H1 (cell line): ENCODE measurements at regions not wholly inside any gene's neighbourhood (a gene's known extent, or its start where the extent isn't known, plus 50 kb on each side); places are given as distances from the start of the nearest gene placed in this dataset.
A peak's percentile ranks its signal among the peaks of the same experiment; 100 is the strongest.

ENCODE experiments used
- CTCF ChIA-PET: fragments of 300-600 bp; sonication (Branson Sonifier 250); formaldehyde crosslinking; loops from one replicate; lab custom pipeline; 2021; ENCODE audit not compliant: partially characterized antibody; lab: Charles Lee
- POLR2A ChIA-PET: fragments of 300-600 bp; sonication (Branson Sonifier 250); formaldehyde crosslinking; loops from one replicate; lab custom pipeline; 2021; ENCODE audit warnings: inconsistent platforms; ENCODE audit not compliant: partially characterized antibody; lab: Charles Lee
- DNase-seq, 2 experiments: peaks; one replicate each; pipeline versions ENCODE4 v3.0.0 to v3.0.0-alpha.2; 2010 to 2022; ENCODE audit warnings: low spot score in 2 of 2, low read depth in 1 of 2, mixed read lengths in 1 of 2
- FAIRE-seq: peaks from 2 replicates; lab custom pipeline; 2011; peaks lifted over from hg19 to GRCh38; lab: Jason Lieb, UNC
- H2AFZ ChIP-seq: 2 replicates; pipeline ENCODE4 v1.8.1; 2012; ENCODE audit warnings: low read length, inconsistent platforms
- H2AK5ac ChIP-seq: 2 replicates; pipeline ENCODE4 v1.6.1; 2013; ENCODE audit warnings: low read depth, low read length
- H2BK120ac ChIP-seq: replicated peaks from 2 replicates; pipeline ENCODE3; 2013; ENCODE audit warnings: low read depth, low read length, inconsistent platforms
- H2BK12ac ChIP-seq: 2 replicates; pipeline ENCODE4 v1.6.1; 2013; ENCODE audit warnings: low read depth, low read length
- H2BK15ac ChIP-seq: 2 replicates; pipeline ENCODE4 v1.6.1; 2013; ENCODE audit warnings: low read length
- H2BK20ac ChIP-seq: 2 replicates; pipeline ENCODE4 v1.6.1; 2013; ENCODE audit warnings: low read length
- H2BK5ac ChIP-seq: 2 replicates; pipeline ENCODE4 v1.6.1; 2013; ENCODE audit warnings: low read depth, low read length
- H3K14ac ChIP-seq: 2 replicates; pipeline ENCODE4 v1.6.1; 2013; ENCODE audit warnings: inconsistent platforms; ENCODE audit not compliant: insufficient read length
- H3K18ac ChIP-seq: 2 replicates; pipeline ENCODE4 v1.6.1; 2013; ENCODE audit warnings: low read length; ENCODE audit errors: extremely low read depth
- H3K23ac ChIP-seq: 2 replicates; pipeline ENCODE4 v1.6.1; 2013; ENCODE audit warnings: inconsistent platforms; ENCODE audit not compliant: insufficient read length
- H3K23me2 ChIP-seq: 2 replicates; pipeline ENCODE4 v1.6.1; 2013; ENCODE audit warnings: low read depth, low read length
- H3K27ac ChIP-seq: 2 replicates; pipeline ENCODE4 v1.6.1; 2011; ENCODE audit warnings: low read depth, low read length, inconsistent platforms
- H3K27me3 ChIP-seq, 4 experiments: replicated peaks in 1 of 4; 1 replicate in 1 of 4; 2 replicates in 3 of 4; pipeline versions ENCODE4 v1.6.1 to v1.8.1; 2011 to 2013; ENCODE audit warnings: low read length in 3 of 4, mild to moderate bottlenecking in 3 of 4, inconsistent platforms in 2 of 4, mixed read lengths in 2 of 4, moderate library complexity in 1 of 4; ENCODE audit not compliant: control insufficient read depth in 3 of 4, insufficient read depth in 3 of 4; ENCODE audit errors: extremely low read depth in 1 of 4
- H3K36me3 ChIP-seq, 4 experiments: 2 replicates each; pipeline versions ENCODE4 v1.6.1 to v1.8.1; 2011 to 2013; ENCODE audit warnings: mild to moderate bottlenecking in 4 of 4, low read length in 3 of 4, moderate library complexity in 2 of 4, control low read depth in 1 of 4, inconsistent platforms in 1 of 4; ENCODE audit not compliant: insufficient read depth in 4 of 4, control insufficient read depth in 2 of 4
- H3K4ac ChIP-seq: replicated peaks from 2 replicates; pipeline ENCODE3; 2013; ENCODE audit warnings: low read length, low read depth, mixed read lengths, inconsistent platforms; ENCODE audit not compliant: insufficient read length
- H3K4me1 ChIP-seq, 4 experiments: replicated peaks in 1 of 4; 1 replicate in 1 of 4; 2 replicates in 3 of 4; pipeline versions ENCODE4 v1.6.1 to v1.8.1; 2011 to 2013; ENCODE audit warnings: low read length in 3 of 4, inconsistent platforms in 2 of 4, mixed read lengths in 1 of 4; ENCODE audit not compliant: insufficient read depth in 4 of 4, control insufficient read depth in 3 of 4
- H3K4me2 ChIP-seq, 2 experiments: 2 replicates each; pipeline versions ENCODE4 v1.6.1 to v1.8.1; 2011 to 2013; ENCODE audit warnings: low read depth in 2 of 2, low read length in 2 of 2, control low read depth in 1 of 2, inconsistent platforms in 1 of 2, mild to moderate bottlenecking in 1 of 2; ENCODE audit not compliant: insufficient read depth in 1 of 2
- H3K4me3 ChIP-seq, 4 experiments: fragments of 200-600, 300-600 bp in 1 of 4; sonication (generic), shearing (Covaris generic), sonication (Bioruptor Twin) in 1 of 4; 2 replicates each; pipeline versions ENCODE4 v1.5.1 to v1.8.1; 2011 to 2016; ENCODE audit warnings: low read length in 4 of 4, low read depth in 3 of 4, control low read depth in 2 of 4, inconsistent platforms in 2 of 4, mild to moderate bottlenecking in 2 of 4, mixed read lengths in 1 of 4, moderate library complexity in 1 of 4; ENCODE audit not compliant: insufficient read depth in 2 of 4; ENCODE audit errors: extremely low read depth in 1 of 4
- H3K56ac ChIP-seq: replicated peaks from 2 replicates; pipeline ENCODE3; 2013; ENCODE audit warnings: low read depth, mild to moderate bottlenecking, mixed read lengths, low read length, inconsistent platforms; ENCODE audit not compliant: insufficient read length
- H3K79me1 ChIP-seq: 2 replicates; pipeline ENCODE4 v1.6.1; 2013; ENCODE audit warnings: low read depth, low read length, control low read depth
- H3K79me2 ChIP-seq, 2 experiments: 2 replicates each; pipeline versions ENCODE4 v1.6.1 to v1.8.1; 2012 to 2013; ENCODE audit warnings: low read length in 2 of 2, mild to moderate bottlenecking in 2 of 2, inconsistent platforms in 1 of 2; ENCODE audit not compliant: insufficient read depth in 2 of 2, control insufficient read depth in 1 of 2
- H3K9ac ChIP-seq, 4 experiments: replicated peaks in 1 of 4; 1 replicate in 1 of 4; 2 replicates in 3 of 4; pipeline versions ENCODE4 v1.6.1 to v1.8.1; 2011 to 2013; ENCODE audit warnings: low read depth in 3 of 4, low read length in 3 of 4, control low read depth in 2 of 4, mild to moderate bottlenecking in 2 of 4, moderate library complexity in 2 of 4, inconsistent platforms in 1 of 4; ENCODE audit errors: extremely low read depth in 1 of 4
- H3K9me3 ChIP-seq, 2 experiments: 2 replicates each; pipeline versions ENCODE4 v1.6.1 to v1.8.1; 2012 to 2013; ENCODE audit warnings: mild to moderate bottlenecking in 2 of 2, moderate library complexity in 2 of 2, control low read depth in 1 of 2, inconsistent platforms in 1 of 2, low read depth in 1 of 2, low read length in 1 of 2, mixed read lengths in 1 of 2; ENCODE audit not compliant: insufficient read depth in 2 of 2
- H4K20me1 ChIP-seq, 2 experiments: replicated peaks in 1 of 2; 2 replicates each; pipeline versions ENCODE3 to v1.8.1; 2011 to 2013; ENCODE audit warnings: inconsistent platforms in 2 of 2, low read length in 2 of 2, mild to moderate bottlenecking in 1 of 2; ENCODE audit not compliant: insufficient read depth in 2 of 2, control insufficient read depth in 1 of 2
- H4K5ac ChIP-seq: 2 replicates; pipeline ENCODE4 v1.6.1; 2013; ENCODE audit warnings: low read length, low read depth, mixed read lengths, inconsistent platforms; ENCODE audit not compliant: insufficient read length
- H4K8ac ChIP-seq: 2 replicates; pipeline ENCODE4 v1.8.0; 2013; ENCODE audit warnings: mild to moderate bottlenecking, moderate library complexity, low read length, inconsistent platforms; ENCODE audit not compliant: insufficient read depth; ENCODE audit errors: extremely low read depth
- H4K91ac ChIP-seq: replicated peaks from 2 replicates; pipeline ENCODE3; 2013; ENCODE audit warnings: low read length, mixed read lengths, inconsistent platforms; ENCODE audit not compliant: insufficient read length
- CTCF ChIP-seq, 3 experiments: IDR thresholded peaks; 1 replicate in 2 of 3; 2 replicates in 1 of 3; pipeline versions ENCODE4 v1.5.1 to v1.6.1; 2011; ENCODE audit warnings: low read length in 3 of 3, mild to moderate bottlenecking in 3 of 3, inconsistent platforms in 2 of 3, low read depth in 1 of 3, moderate library complexity in 1 of 3; ENCODE audit not compliant: insufficient read depth in 1 of 3; ENCODE audit errors: control extremely low read depth in 1 of 3
- RAD21 ChIP-seq, 2 experiments: IDR thresholded peaks in 1 of 2; conservative IDR thresholded peaks in 1 of 2; 2 replicates each; pipeline ENCODE4 v1.6.1; 2011; ENCODE audit warnings: low read depth in 2 of 2, low read length in 2 of 2, improper control_type of control experiment in 1 of 2, inconsistent platforms in 1 of 2, mild to moderate bottlenecking in 1 of 2, moderate library complexity in 1 of 2
- WGBS, 2 experiments: shearing (Covaris generic) in 1 of 2; methylation state at CpG; one replicate each; pipeline versions ENCODE4 v1.1.6 to v1.1.7; 2013 to 2015; ENCODE audit warnings: low lambda C conversion rate in 2 of 2, mixed read lengths in 2 of 2, inconsistent platforms in 1 of 2, low coverage in 1 of 2, missing lambda C conversion rate in 1 of 2; ENCODE audit not compliant: insufficient replicate concordance in 2 of 2, insufficient coverage in 1 of 2, insufficient read length in 1 of 2; ENCODE audit errors: extremely low coverage in 1 of 2, missing lambda C conversion rate in 1 of 2; 5-methylcytosine and 5-hydroxymethylcytosine counted together

GRCh38 chrX:68922013-68922412 lies 93.2 kb downstream of the EFNB1 start:
- CTCF ChIA-PET: interaction anchor here (0.8 to 2.2 kb wide), 7 partner anchors 9 to 351 kb away, joined by 3 to 7 read pairs (median 3); no protein-coding TSS in a partner anchor
- H3K27me3 ChIP-seq: no peaks in the 10 kb centered on the region

More at GRCh38 chrX:68922013-68922412, 93.2 kb downstream of the EFNB1 start:
- Histone ChIP-seq H2BK20ac (no peak overlapping the region), H3K4me3 (no peak overlapping the region), H3K4me1 (0 out of 7 replicates have a peak, but pooled peaks cover 0 to 4% (median 0%) of the 10 kb centered on the region in 4 experiments), H4K20me1 (no peaks in the 10 kb centered on the region), H3K23ac (no peak overlapping the region), H3K9ac (no peak overlapping the region), H3K18ac (no peak overlapping the region), H4K91ac (no peak overlapping the region), H2BK5ac (no peak overlapping the region), H3K27ac (no peak overlapping the region), H3K36me3 (no peaks in the 10 kb centered on the region), H2BK12ac (no peak overlapping the region), H3K56ac (no peak overlapping the region), H3K4me2 (no peak overlapping the region), H3K14ac (no peak overlapping the region), H3K4ac (no peak overlapping the region), H2AK5ac (no peak overlapping the region), H4K8ac (no peak overlapping the region), H3K79me1 (no peaks in the 10 kb centered on the region), H2BK15ac (no peak overlapping the region), H2AFZ (no peak overlapping the region), H3K79me2 (no peaks in the 10 kb centered on the region), H2BK120ac (no peak overlapping the region), H3K23me2 (no peaks in the 10 kb centered on the region), H4K5ac (no peak overlapping the region), H3K9me3 (no peaks in the 10 kb centered on the region)
- DNase-seq (no peak), FAIRE-seq (no peak)
- POLR2A ChIA-PET: interaction anchor here (0.7 kb wide), 1 partner anchor 90 kb away, joined by 4 read pairs; no protein-coding TSS in a partner anchor
- WGBS, 2 experiments: 69% methylated on average over 2 of the region's 6 CpGs; no CpG with 5 or more reads in 1 of the 2 experiments
- peak in 1 of 3 experiments; percentile 9; a peak in 1 of 4 replicates for TF ChIP-seq CTCF (IDR thresholded peaks at IDR 0.05; ENCODE audit: control extremely low read depth in 1 of 3, insufficient read depth in 1 of 3, low read depth in 1 of 3, low read length in 3 of 3)
- TF ChIP-seq RAD21 (IDR thresholded peaks at IDR 0.05 in 1 of 2, conservative IDR thresholded peaks at IDR 0.05 in 1 of 2; ENCODE audit: low read depth in 2 of 2, low read length in 2 of 2): no peak
